ENCODE measurements at regions not wholly inside any gene's neighbourhood (a gene's known extent, or its start where the extent isn't known, plus 50 kb on each side); places are given as distances from the start of the nearest gene placed in this dataset.

- TF ChIP-seq, protein P1, sequence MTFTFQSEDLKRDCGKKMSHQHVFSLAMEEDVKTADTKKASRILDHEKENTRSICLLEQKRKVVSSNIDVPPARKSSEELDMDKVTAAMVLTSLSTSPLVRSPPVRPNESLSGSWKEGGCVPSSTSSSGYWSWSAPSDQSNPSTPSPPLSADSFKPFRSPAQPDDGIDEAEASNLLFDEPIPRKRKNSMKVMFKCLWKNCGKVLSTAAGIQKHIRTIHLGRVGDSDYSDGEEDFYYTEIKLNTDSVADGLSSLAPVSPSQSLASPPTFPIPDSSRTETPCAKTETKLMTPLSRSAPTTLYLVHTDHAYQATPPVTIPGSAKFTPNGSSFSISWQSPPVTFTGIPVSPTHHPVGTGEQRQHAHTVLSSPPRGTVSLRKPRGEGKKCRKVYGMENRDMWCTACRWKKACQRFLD (CRISPR knock-in tag; IDR thresholded peaks at IDR 0.05; ENCODE audit: borderline replicate concordance) = no peak
- TF ChIP-seq ZBTB26 (CRISPR knock-in tag; IDR thresholded peaks at IDR 0.05; ENCODE audit: borderline replicate concordance) (no peak), HNF4A (CRISPR knock-in tag; IDR thresholded peaks at IDR 0.05) (no peak), ZNF484 (CRISPR knock-in tag; IDR thresholded peaks at IDR 0.05; ENCODE audit: borderline replicate concordance, low read depth) (no peak), ZNF724P (CRISPR knock-in tag; IDR thresholded peaks at IDR 0.05; ENCODE audit: borderline replicate concordance) (no peak), RFX1 (IDR thresholded peaks at IDR 0.05) (no peak), SMARCE1 (IDR thresholded peaks at IDR 0.05; ENCODE audit: borderline replicate concordance) (no peak), ZNF337 (CRISPR knock-in tag; IDR thresholded peaks at IDR 0.05; ENCODE audit: borderline replicate concordance, low read depth) (no peak), ZNF383 (CRISPR knock-in tag; IDR thresholded peaks at IDR 0.05; ENCODE audit: borderline replicate concordance) (no peak), NFRKB (IDR thresholded peaks at IDR 0.05) (no peak), ZNF367 (CRISPR knock-in tag; IDR thresholded peaks at IDR 0.05; ENCODE audit: borderline replicate concordance) (no peak), ZNF781 (CRISPR knock-in tag; IDR thresholded peaks at IDR 0.05; ENCODE audit: borderline replicate concordance, not compliant biosample characterization) (no peak), REPIN1 (CRISPR knock-in tag; IDR thresholded peaks at IDR 0.05; ENCODE audit: borderline replicate concordance, low read depth) (no peak), ZNF790 (CRISPR knock-in tag; IDR thresholded peaks at IDR 0.05; ENCODE audit: borderline replicate concordance) (no peak), ZNF317 (CRISPR knock-in tag; IDR thresholded peaks at IDR 0.05) (peak; percentile 58; the same call in 1 of the 2 replicates), ZNF678 (CRISPR knock-in tag; IDR thresholded peaks at IDR 0.05) (no peak), ZNF30 (CRISPR knock-in tag; IDR thresholded peaks at IDR 0.05) (no peak), AHR (CRISPR knock-in tag; IDR thresholded peaks at IDR 0.05) (0 out of 2 replicates have a peak, but pooled peaks have one; percentile 32), GFI1 (CRISPR knock-in tag; IDR thresholded peaks at IDR 0.05; ENCODE audit: borderline replicate concordance) (no peak), ZMYM4 (CRISPR knock-in tag; IDR thresholded peaks at IDR 0.05) (no peak; the same call in 1 of the 2 replicates), MAZ (IDR thresholded peaks at IDR 0.05; ENCODE audit: borderline replicate concordance, low read depth, low read length) (no peak), MAZ (CRISPR knock-in tag; IDR thresholded peaks at IDR 0.05; ENCODE audit: low read depth) (no peak)
- TF ChIP-seq, protein P2, sequence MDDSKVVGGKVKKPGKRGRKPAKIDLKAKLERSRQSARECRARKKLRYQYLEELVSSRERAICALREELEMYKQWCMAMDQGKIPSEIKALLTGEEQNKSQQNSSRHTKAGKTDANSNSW (CRISPR knock-in tag; IDR thresholded peaks at IDR 0.05; ENCODE audit: borderline replicate concordance) = no peak
- TF ChIP-seq, protein P3, sequence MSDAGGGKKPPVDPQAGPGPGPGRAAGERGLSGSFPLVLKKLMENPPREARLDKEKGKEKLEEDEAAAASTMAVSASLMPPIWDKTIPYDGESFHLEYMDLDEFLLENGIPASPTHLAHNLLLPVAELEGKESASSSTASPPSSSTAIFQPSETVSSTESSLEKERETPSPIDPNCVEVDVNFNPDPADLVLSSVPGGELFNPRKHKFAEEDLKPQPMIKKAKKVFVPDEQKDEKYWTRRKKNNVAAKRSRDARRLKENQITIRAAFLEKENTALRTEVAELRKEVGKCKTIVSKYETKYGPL (CRISPR knock-in tag; IDR thresholded peaks at IDR 0.05) = no peak
- TF ChIP-seq, protein P4, sequence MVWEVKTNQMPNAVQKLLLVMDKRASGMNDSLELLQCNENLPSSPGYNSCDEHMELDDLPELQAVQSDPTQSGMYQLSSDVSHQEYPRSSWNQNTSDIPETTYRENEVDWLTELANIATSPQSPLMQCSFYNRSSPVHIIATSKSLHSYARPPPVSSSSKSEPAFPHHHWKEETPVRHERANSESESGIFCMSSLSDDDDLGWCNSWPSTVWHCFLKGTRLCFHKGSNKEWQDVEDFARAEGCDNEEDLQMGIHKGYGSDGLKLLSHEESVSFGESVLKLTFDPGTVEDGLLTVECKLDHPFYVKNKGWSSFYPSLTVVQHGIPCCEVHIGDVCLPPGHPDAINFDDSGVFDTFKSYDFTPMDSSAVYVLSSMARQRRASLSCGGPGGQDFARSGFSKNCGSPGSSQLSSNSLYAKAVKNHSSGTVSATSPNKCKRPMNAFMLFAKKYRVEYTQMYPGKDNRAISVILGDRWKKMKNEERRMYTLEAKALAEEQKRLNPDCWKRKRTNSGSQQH (CRISPR knock-in tag; IDR thresholded peaks at IDR 0.05; ENCODE audit: low read depth) = no peak
- TF ChIP-seq, protein P5, sequence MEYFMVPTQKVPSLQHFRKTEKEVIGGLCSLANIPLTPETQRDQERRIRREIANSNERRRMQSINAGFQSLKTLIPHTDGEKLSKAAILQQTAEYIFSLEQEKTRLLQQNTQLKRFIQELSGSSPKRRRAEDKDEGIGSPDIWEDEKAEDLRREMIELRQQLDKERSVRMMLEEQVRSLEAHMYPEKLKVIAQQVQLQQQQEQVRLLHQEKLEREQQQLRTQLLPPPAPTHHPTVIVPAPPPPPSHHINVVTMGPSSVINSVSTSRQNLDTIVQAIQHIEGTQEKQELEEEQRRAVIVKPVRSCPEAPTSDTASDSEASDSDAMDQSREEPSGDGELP (IDR thresholded peaks at IDR 0.05; ENCODE audit: borderline replicate concordance, low read depth) = no peak
These were observed 93.8 kb upstream of the LDAH start (continued) for GRCh38 chr2:20916604-20917286.

All from HepG2 (cell line).